Activated T-cell treated with anti-CD3 and anti-CD28 coated beads, Interleukin-2, amount 50 U/mL, for 24 hours (primary cell): ENCODE measurements at regions not wholly inside any gene's neighbourhood (a gene's known extent, or its start where the extent isn't known, plus 50 kb on each side); places are given as distances from the start of the nearest gene placed in this dataset.
A peak's percentile ranks its signal among the peaks of the same experiment; 100 is the strongest.

Experiments
- DNase-seq: peaks from one replicate; pipeline ENCODE4 v3.0.0-alpha.2; 2020
- H3K27ac Mint-ChIP-seq: 2 replicates; pipeline ENCODE4 v1.8.0; 2020; ENCODE audit warnings: mild to moderate bottlenecking, mixed read lengths
- H3K27me3 Mint-ChIP-seq: 2 replicates; pipeline ENCODE4 v1.8.0; 2020; ENCODE audit warnings: mixed read lengths
- H3K36me3 Mint-ChIP-seq: 2 replicates; pipeline ENCODE4 v1.8.0; 2020; ENCODE audit warnings: low read depth, mixed read lengths
- H3K4me1 Mint-ChIP-seq: 2 replicates; pipeline ENCODE4 v1.8.0; 2020; ENCODE audit warnings: low read depth, mixed read lengths
- H3K4me3 Mint-ChIP-seq: 2 replicates; pipeline ENCODE4 v1.8.0; 2020; ENCODE audit warnings: mild to moderate bottlenecking, moderate library complexity, mixed read lengths
- H3K9me3 Mint-ChIP-seq: 2 replicates; pipeline ENCODE4 v1.8.0; 2020; ENCODE audit warnings: mixed read lengths

GRCh38 chr1:10862743-10863335 is 66.4 kb upstream of the CASZ1 start:
- Mint-ChIP-seq H3K36me3 (no peaks in the 10 kb centered on the region), H3K4me3 (no peak overlapping the region), H3K27ac (no peak overlapping the region)

DNA sequence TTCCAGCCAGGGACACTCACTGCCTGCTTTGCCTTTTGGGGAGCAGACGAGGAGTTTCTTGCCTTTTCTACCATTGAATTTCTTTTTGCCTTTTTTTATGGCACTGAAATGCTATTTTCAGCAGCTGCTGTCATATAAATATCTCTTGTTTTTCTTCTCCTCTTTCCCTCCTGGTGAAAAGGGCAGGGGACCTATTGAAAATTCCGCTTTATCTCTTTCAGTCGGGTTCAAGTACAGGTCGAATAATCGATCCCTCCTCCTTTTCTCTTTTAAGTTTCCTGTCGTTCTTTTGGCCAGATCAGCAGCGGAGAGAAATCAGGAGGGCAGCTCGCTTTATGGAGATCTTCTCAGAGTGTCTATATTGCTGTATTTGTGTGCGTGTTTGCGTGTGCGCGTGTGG is 67.4 kb upstream of the CASZ1 start:
- no peak overlapping the region for H3K27ac Mint-ChIP-seq
- no peaks in the 10 kb centered on the region for H3K9me3 Mint-ChIP-seq
- no peak for DNase-seq
- H3K27me3 Mint-ChIP-seq, result peaks cover 55% of the 10 kb centered on the region
- peaks cover 10% of the 10 kb centered on the region for H3K4me1 Mint-ChIP-seq
- H3K36me3 Mint-ChIP-seq, result no peaks in the 10 kb centered on the region
- no peak overlapping the region for H3K4me3 Mint-ChIP-seq

More at GRCh38 chr1:10862743-10863335, 66.4 kb upstream of the CASZ1 start:
- Mint-ChIP-seq H3K27me3 (peaks cover 44% of the 10 kb centered on the region), H3K4me1 (peaks cover 10% of the 10 kb centered on the region), H3K9me3 (no peaks in the 10 kb centered on the region)
- DNase-seq, result no peak

- peaks cover 10% of the 10 kb centered on the region for H3K4me1 Mint-ChIP-seq
- DNase-seq, result no peak
- H3K27me3 Mint-ChIP-seq, result peaks cover 64% of the 10 kb centered on the region
- no peaks in the 10 kb centered on the region for H3K36me3 Mint-ChIP-seq
- no peak overlapping the region for H3K27ac Mint-ChIP-seq
- no peak overlapping the region for H3K4me3 Mint-ChIP-seq
- H3K9me3 Mint-ChIP-seq, result no peaks in the 10 kb centered on the region
These were observed 68.3 kb upstream of the CASZ1 start for GRCh38 chr1:10864776-10865175.

DNA sequence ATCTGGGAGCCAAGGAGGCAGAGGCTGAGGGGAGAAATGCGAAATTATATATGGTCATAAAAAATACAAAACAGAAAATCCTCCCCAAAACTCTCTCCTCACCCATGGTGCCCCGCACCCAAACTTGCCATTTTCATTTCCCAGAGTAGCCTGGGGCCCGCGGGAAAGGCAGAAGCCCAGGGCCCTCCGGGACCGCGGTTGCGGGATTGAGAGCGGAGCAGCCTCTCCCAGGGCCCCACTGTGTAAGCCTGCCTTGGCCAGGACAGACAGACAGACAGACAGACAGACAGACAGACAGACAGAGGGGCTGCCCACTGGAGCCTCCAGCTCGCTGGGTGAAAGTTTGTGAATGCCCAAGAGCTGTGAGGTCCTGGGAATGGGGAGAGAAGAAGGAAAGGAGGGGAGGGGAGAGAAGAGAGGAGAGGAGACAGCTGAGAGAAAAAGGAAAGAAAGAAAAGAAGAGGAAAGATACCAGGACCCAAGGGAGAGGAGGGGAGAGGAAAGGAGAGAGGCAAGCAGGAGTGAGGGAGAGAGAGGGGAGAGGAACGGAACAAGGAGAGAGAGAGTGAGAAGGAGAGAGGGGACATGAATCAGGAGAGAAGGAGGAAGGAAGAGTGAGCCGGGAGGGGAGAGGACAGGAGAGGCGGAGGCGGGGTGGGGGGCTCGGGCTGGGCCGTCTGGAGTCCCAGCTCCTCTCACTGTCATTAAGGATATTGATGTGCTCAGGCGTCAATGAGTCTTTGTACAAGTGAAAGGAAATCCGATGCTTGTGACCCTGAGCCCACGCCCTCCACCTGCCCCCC is 69.3 kb upstream of the CASZ1 start:
- Mint-ChIP-seq H3K9me3 (no peaks in the 10 kb centered on the region), H3K4me1 (peaks cover 10% of the 10 kb centered on the region), H3K36me3 (no peaks in the 10 kb centered on the region), H3K27ac (no peak overlapping the region), H3K4me3 (no peak overlapping the region), H3K27me3 (peaks cover 73% of the 10 kb centered on the region)
- DNase-seq, result no peak

GRCh38 chr1:10866321-10867093 is 70.1 kb upstream of the CASZ1 start:
- Mint-ChIP-seq H3K27ac (no peak overlapping the region), H3K27me3 (peaks cover 75% of the 10 kb centered on the region)
- DNase-seq, result peak; percentile 49

GRCh38 chr1:10867138-10867721 is 70.8 kb upstream of the CASZ1 start:
- Mint-ChIP-seq H3K9me3 (no peaks in the 10 kb centered on the region), H3K27me3 (peaks cover 82% of the 10 kb centered on the region), H3K27ac (no peak overlapping the region), H3K4me3 (peak overlapping the region; percentile 25), H3K4me1 (peaks cover 10% of the 10 kb centered on the region), H3K36me3 (no peaks in the 10 kb centered on the region)
- peak; percentile 75 for DNase-seq

More at GRCh38 chr1:10866321-10867093, 70.1 kb upstream of the CASZ1 start:
- Mint-ChIP-seq H3K4me1 (peaks cover 10% of the 10 kb centered on the region), H3K4me3 (peak overlapping the region; percentile 60), H3K9me3 (no peaks in the 10 kb centered on the region), H3K36me3 (no peaks in the 10 kb centered on the region)

DNA sequence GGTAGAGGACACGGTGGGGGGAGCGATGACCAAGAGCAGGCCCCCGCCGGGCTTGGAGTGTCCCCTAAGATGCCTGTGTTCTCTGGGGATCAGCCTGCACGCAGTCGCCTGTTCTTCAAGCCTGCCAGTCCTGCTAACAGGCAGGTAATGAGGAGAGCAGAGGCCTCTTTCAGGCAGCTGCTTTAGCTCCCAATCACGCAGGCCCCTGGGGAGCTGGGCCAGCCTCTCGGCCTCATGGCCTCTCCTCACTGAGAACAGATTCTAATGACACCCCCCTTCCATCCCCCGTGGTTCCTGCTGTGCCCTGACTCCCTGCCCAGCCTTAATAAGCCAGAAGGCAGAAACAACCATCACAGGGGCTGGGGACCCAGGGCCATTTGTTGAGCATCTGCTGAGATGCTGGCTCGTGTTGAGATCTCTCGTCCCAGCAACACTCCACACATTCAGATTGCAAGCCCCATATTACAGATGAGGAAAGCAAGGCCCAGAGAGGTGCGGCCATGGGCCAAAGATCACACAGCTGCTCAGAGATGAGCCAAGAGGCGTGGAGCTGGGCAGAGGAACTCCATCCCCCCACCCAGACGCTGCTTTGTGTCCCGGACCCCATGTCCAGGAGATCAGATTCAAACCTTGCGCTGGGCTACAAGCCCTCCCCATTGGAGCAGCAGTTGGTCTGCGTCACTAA is 71.6 kb upstream of the CASZ1 start:
- H3K36me3 Mint-ChIP-seq, result no peaks in the 10 kb centered on the region
- H3K9me3 Mint-ChIP-seq, result no peaks in the 10 kb centered on the region
- H3K27me3 Mint-ChIP-seq, result peaks cover 79% of the 10 kb centered on the region
- no peak for DNase-seq
- no peak overlapping the region for H3K27ac Mint-ChIP-seq
- H3K4me1 Mint-ChIP-seq, result peaks cover 10% of the 10 kb centered on the region
- H3K4me3 Mint-ChIP-seq, result no peak overlapping the region

DNA sequence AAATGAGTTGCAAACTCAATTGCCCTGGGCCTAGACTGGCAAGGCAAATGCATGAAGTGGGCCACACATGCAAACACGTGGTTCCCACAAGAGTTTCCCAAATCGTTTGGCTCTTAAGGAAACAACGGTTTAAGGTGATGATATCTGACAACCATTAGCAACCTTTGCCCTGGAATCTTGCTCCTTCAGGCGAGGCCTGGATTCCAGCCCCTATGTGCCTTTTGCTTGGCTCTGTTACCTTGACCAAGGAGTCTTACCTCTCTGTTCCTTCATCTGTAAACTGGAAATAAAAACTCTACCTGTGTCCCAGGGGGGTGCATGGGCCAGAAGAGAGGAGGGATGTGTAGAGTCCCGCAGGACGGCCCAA is 72.1 kb upstream of the CASZ1 start:
- H3K27me3 Mint-ChIP-seq, result peaks cover 77% of the 10 kb centered on the region
- no peaks in the 10 kb centered on the region for H3K9me3 Mint-ChIP-seq
- DNase-seq, result no peak
- no peak overlapping the region for H3K27ac Mint-ChIP-seq
- H3K4me3 Mint-ChIP-seq, result no peak overlapping the region
- peaks cover 10% of the 10 kb centered on the region for H3K4me1 Mint-ChIP-seq
- H3K36me3 Mint-ChIP-seq, result no peaks in the 10 kb centered on the region

GRCh38 chr1:10869933-10870332 is 73.5 kb upstream of the CASZ1 start:
- no peak for DNase-seq
- Mint-ChIP-seq H3K4me3 (no peak overlapping the region), H3K27me3 (peaks cover 72% of the 10 kb centered on the region), H3K36me3 (no peaks in the 10 kb centered on the region), H3K27ac (no peak overlapping the region), H3K4me1 (peaks cover 10% of the 10 kb centered on the region), H3K9me3 (no peaks in the 10 kb centered on the region)

GRCh38 chr1:10870493-10871096 is 74.1 kb upstream of the CASZ1 start:
- H3K4me3 Mint-ChIP-seq, result no peak overlapping the region
- H3K4me1 Mint-ChIP-seq, result peaks cover 10% of the 10 kb centered on the region

GRCh38 chr1:10873189-10873588 is 76.7 kb upstream of the CASZ1 start:
- Mint-ChIP-seq H3K4me1 (no peaks in the 10 kb centered on the region), H3K36me3 (no peaks in the 10 kb centered on the region), H3K27me3 (peaks cover 51% of the 10 kb centered on the region), H3K27ac (no peak overlapping the region), H3K9me3 (no peaks in the 10 kb centered on the region), H3K4me3 (no peak overlapping the region)
- DNase-seq, result no peak

More at GRCh38 chr1:10870493-10871096, 74.1 kb upstream of the CASZ1 start:
- H3K27ac Mint-ChIP-seq, result no peak overlapping the region
- no peaks in the 10 kb centered on the region for H3K9me3 Mint-ChIP-seq
- H3K27me3 Mint-ChIP-seq, result peaks cover 71% of the 10 kb centered on the region
- H3K36me3 Mint-ChIP-seq, result no peaks in the 10 kb centered on the region
- no peak for DNase-seq

GRCh38 chr1:10874351-10874750 is 77.9 kb upstream of the CASZ1 start:
- no peak for DNase-seq
- peaks cover 40% of the 10 kb centered on the region for H3K27me3 Mint-ChIP-seq

GRCh38 chr1:10877894-10878293 is 81.4 kb upstream of the CASZ1 start:
- DNase-seq, result no peak
- Mint-ChIP-seq H3K27ac (no peak overlapping the region), H3K4me3 (no peak overlapping the region), H3K9me3 (no peaks in the 10 kb centered on the region), H3K4me1 (no peaks in the 10 kb centered on the region), H3K27me3 (peaks cover 21% of the 10 kb centered on the region), H3K36me3 (no peaks in the 10 kb centered on the region)

More at GRCh38 chr1:10874351-10874750, 77.9 kb upstream of the CASZ1 start:
- Mint-ChIP-seq H3K36me3 (no peaks in the 10 kb centered on the region), H3K4me1 (no peaks in the 10 kb centered on the region), H3K9me3 (no peaks in the 10 kb centered on the region), H3K27ac (no peak overlapping the region), H3K4me3 (no peak overlapping the region)

DNA sequence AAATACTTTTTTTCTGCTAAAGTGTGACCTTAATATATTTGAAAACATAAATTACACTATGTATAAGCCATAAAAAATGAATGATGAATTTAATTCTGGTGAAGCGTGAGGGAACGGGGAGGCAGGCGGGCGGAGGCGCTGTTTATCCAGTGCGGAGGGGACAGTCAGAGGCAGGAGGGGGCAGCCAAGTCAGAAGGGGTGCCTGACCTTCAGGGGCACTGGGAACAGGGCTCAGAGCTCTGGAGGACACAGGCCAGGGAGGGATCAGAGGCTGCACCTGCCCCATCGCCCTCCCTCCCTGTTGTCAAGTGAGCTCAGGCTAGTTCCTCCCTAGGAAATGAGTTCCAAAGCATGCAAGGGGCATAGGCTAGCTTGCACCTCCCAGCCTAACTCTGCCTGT is 82.0 kb upstream of the CASZ1 start:
- peaks cover 19% of the 10 kb centered on the region for H3K27me3 Mint-ChIP-seq
- no peak for DNase-seq
- H3K9me3 Mint-ChIP-seq, result no peaks in the 10 kb centered on the region
- no peak overlapping the region for H3K27ac Mint-ChIP-seq
- no peaks in the 10 kb centered on the region for H3K4me1 Mint-ChIP-seq
- H3K4me3 Mint-ChIP-seq, result no peak overlapping the region
- H3K36me3 Mint-ChIP-seq, result no peaks in the 10 kb centered on the region
